Osteocyte (in vitro differentiated cells): ENCODE measurements at regions not wholly inside any gene's neighbourhood (a gene's known extent, or its start where the extent isn't known, plus 50 kb on each side); places are given as distances from the start of the nearest gene placed in this dataset.

ENCODE experiments used
- DNase-seq: peaks from one replicate; pipeline ENCODE4 v3.0.0; 2021; ENCODE audit warnings: mixed read lengths; ENCODE audit not compliant: unreplicated experiment; ENCODE audit errors: extremely low spot score
- H3K27ac Mint-ChIP-seq: one replicate; pipeline ENCODE4 v1.8.0; 2021; ENCODE audit warnings: mild to moderate bottlenecking, mixed read lengths; ENCODE audit not compliant: unreplicated experiment
- H3K27me3 Mint-ChIP-seq: one replicate; pipeline ENCODE4 v1.8.0; 2021; ENCODE audit warnings: mixed read lengths; ENCODE audit not compliant: unreplicated experiment
- H3K36me3 Mint-ChIP-seq: one replicate; pipeline ENCODE4 v1.8.0; 2021; ENCODE audit warnings: mixed read lengths; ENCODE audit not compliant: unreplicated experiment
- H3K4me1 Mint-ChIP-seq: one replicate; pipeline ENCODE4 v1.8.0; 2021; ENCODE audit warnings: mixed read lengths; ENCODE audit not compliant: unreplicated experiment
- H3K4me3 Mint-ChIP-seq: one replicate; pipeline ENCODE4 v1.8.0; 2021; ENCODE audit warnings: mild to moderate bottlenecking, moderate library complexity, mixed read lengths; ENCODE audit not compliant: unreplicated experiment
- H3K9me3 Mint-ChIP-seq: one replicate; pipeline ENCODE4 v1.8.0; 2021; ENCODE audit warnings: mixed read lengths; ENCODE audit not compliant: unreplicated experiment
- CTCF ChIP-seq: fragments of 200-600 bp; sonication (generic); IDR thresholded peaks from 2 replicates; pipeline ENCODE4 v1.5.0; 2021; ENCODE audit warnings: antibody characterized with exemption, mild to moderate bottlenecking, moderate library complexity

GRCh38 chr16:50461400-50461760 lies 86.8 kb upstream of the NKD1 start:
- no peak for TF ChIP-seq CTCF
- peaks cover 32% of the 10 kb centered on the region for H3K27me3 Mint-ChIP-seq
- no peaks in the 10 kb centered on the region for H3K36me3 Mint-ChIP-seq
- no peaks in the 10 kb centered on the region for H3K9me3 Mint-ChIP-seq
- H3K27ac Mint-ChIP-seq = no peak overlapping the region
- DNase-seq = no peak
- H3K4me1 Mint-ChIP-seq = no peaks in the 10 kb centered on the region
- no peak overlapping the region for H3K4me3 Mint-ChIP-seq

- no peak for TF ChIP-seq CTCF
- H3K36me3 Mint-ChIP-seq = no peaks in the 10 kb centered on the region
- no peaks in the 10 kb centered on the region for H3K9me3 Mint-ChIP-seq
- no peak overlapping the region for H3K4me3 Mint-ChIP-seq
- no peak overlapping the region for H3K27ac Mint-ChIP-seq
- H3K27me3 Mint-ChIP-seq = peaks cover 28% of the 10 kb centered on the region
- H3K4me1 Mint-ChIP-seq = no peaks in the 10 kb centered on the region
- no peak for DNase-seq
Observed at GRCh38 chr16:50460538-50461399, 87.4 kb upstream of the NKD1 start.

DNA sequence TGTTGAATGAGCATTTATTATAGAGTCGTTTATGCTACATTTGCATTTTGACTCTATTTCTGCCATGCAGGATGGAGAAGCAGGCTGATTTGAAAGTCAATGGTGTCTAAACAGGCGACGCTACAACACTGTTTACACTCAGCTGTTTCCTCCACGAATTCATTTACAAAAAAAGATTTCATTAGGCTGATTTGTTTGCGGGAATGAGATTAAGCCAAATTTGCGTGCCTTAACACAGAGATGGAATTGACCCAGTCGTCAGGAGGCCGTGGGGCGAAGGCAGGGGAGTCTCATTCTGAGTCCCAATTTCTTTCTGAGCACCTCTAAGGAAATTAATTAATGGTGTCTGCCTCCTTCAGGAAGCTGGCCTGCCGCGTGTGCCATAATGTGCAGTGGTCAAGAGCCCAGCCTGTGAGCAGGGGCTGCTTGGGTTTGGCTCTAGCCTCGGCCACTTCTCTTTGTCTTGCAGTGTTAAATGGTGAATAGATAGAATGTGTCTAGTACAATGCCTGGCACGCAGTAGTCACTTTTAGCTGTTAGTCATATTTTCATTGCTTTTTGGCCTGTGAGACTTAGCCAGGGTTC lies 88.6 kb upstream of the NKD1 start:
- no peak for DNase-seq
- Mint-ChIP-seq H3K9me3 (no peaks in the 10 kb centered on the region), H3K27ac (no peak overlapping the region), H3K36me3 (no peaks in the 10 kb centered on the region), H3K27me3 (peaks cover 24% of the 10 kb centered on the region), H3K4me1 (no peaks in the 10 kb centered on the region), H3K4me3 (no peak overlapping the region)
- no peak for TF ChIP-seq CTCF

DNA sequence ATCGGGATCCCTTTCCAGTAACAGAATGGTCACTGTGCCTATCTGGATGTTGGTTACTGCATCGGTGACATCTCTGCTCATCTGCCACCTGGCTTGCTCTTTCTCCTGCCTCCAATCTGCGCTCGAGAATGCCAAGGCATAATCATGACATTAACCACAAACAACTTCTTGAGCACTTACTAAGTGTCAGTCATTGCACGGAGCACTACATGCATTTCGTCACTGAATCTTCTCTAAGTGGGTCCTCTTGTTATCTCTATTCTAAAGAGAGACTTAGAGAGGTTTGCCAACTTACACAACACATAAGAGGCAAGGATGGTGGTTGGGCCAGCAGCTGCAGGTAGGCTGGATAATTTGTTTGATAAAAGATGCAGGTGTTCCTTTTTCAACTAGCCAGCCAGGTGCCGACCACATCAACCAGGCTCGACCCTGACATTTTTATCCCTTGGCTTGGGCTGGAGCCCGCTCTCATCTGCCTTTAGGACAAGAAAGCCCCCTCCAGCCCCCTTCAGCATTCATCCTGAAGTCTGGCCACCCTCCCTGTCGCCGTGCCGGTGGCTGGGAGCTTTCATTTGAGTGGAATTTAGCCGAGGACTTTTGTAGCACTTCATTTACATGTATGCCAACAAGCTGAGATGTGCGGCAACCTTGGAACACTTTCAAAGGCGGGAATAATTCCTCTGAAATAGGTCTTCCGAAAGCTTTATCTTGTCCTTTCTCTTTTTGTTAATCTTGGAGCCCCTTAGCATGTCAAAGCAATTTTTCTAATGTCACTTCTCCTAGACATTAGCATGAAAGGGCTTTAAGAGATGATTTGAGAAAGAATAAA lies 89.3 kb upstream of the NKD1 start:
- TF ChIP-seq CTCF = no peak
- Mint-ChIP-seq H3K4me3 (no peak overlapping the region), H3K36me3 (no peaks in the 10 kb centered on the region), H3K4me1 (no peaks in the 10 kb centered on the region), H3K27ac (no peak overlapping the region), H3K9me3 (no peaks in the 10 kb centered on the region), H3K27me3 (peaks cover 21% of the 10 kb centered on the region)
- no peak for DNase-seq

- Mint-ChIP-seq H3K9me3 (no peaks in the 10 kb centered on the region), H3K4me3 (no peak overlapping the region), H3K27ac (no peak overlapping the region), H3K27me3 (peaks cover 13% of the 10 kb centered on the region), H3K36me3 (no peaks in the 10 kb centered on the region), H3K4me1 (no peaks in the 10 kb centered on the region)
- DNase-seq = no peak
- TF ChIP-seq CTCF = no peak
Observed at GRCh38 chr16:50457979-50458491, 89.2 kb upstream of the BRD7 start.
